HCT116 (cell line): ENCODE measurements at regions not wholly inside any gene's neighbourhood (a gene's known extent, or its start where the extent isn't known, plus 50 kb on each side); places are given as distances from the start of the nearest gene placed in this dataset.

ENCODE experiments used
- ATAC-seq: fragments of 200-7000 bp; cut with Tn5 transposase; 2 replicates; pipeline ENCODE4 v1.9.1; 2020; ENCODE audit warnings: mild to moderate bottlenecking, moderate library complexity
- BruUV-seq: library from RNA; stranded (reverse); fragments of 400-500 nt; replicated peaks from 2 replicates; lab custom pipeline; 2021; lab: Mats Ljungman, UMichigan
- CTCF ChIA-PET: fragments of 300-600 bp; sonication (Branson Sonifier 250); formaldehyde crosslinking; loops from one replicate; lab custom pipeline; 2021; ENCODE audit warnings: antibody characterized with exemption; lab: Charles Lee
- POLR2A ChIA-PET: fragments of 300-600, 350-600 bp; sonication (Branson Sonifier 250); formaldehyde crosslinking; loops from one replicate; lab custom pipeline; 2021; ENCODE audit warnings: antibody characterized with exemption; lab: Charles Lee
- RAD21 ChIA-PET, 2 experiments: fragments of 300-600 bp; sonication (Branson Sonifier 250); formaldehyde crosslinking; loops; one replicate each; lab custom pipeline; 2023; ENCODE audit warnings: low total read pairs in 2 of 2; ENCODE audit not compliant: uncharacterized antibody in 2 of 2, unreplicated experiment in 2 of 2, low non-redundant PET in 1 of 2; lab: Charles Lee
- DNase-seq: peaks from one replicate; pipeline ENCODE4 v3.0.0-alpha.2; 2010; ENCODE audit warnings: low read depth, low spot score
- H2AFZ ChIP-seq: fragments of 200-600 bp; shearing (Covaris generic), sonication (generic); 2 replicates; pipeline ENCODE4 v1.6.1; 2017; ENCODE audit warnings: low read depth, mixed run types, mixed read lengths, antibody characterized with exemption, low read length; ENCODE audit not compliant: poor library complexity, severe bottlenecking
- H3K27ac ChIP-seq: 2 replicates; pipeline ENCODE4 v1.5.1; 2012; ENCODE audit warnings: low read depth, low read length
- H3K27me3 ChIP-seq: fragments of 200-600 bp; sonication (generic); 2 replicates; pipeline ENCODE4 v1.6.1; 2016; ENCODE audit warnings: mixed run types, low read length, mixed read lengths; ENCODE audit not compliant: insufficient read depth
- H3K36me3 ChIP-seq, 2 experiments: fragments of 200-500 bp in 1 of 2; fragments of 200-600 bp in 1 of 2; sonication (Bioruptor generic) in 1 of 2; sonication (generic) in 1 of 2; 2 replicates each; pipeline versions ENCODE4 v1.5.1 to v1.6.1; 2014 to 2016; ENCODE audit warnings: low read length in 2 of 2, inconsistent platforms in 1 of 2, mixed read lengths in 1 of 2, mixed run types in 1 of 2; ENCODE audit not compliant: insufficient read depth in 2 of 2, control insufficient read depth in 1 of 2
- H3K4me1 ChIP-seq, 2 experiments: fragments of 200-600 bp in 1 of 2; sonication (generic) in 1 of 2; 2 replicates each; pipeline versions ENCODE4 v1.5.1 to v1.6.1; 2012 to 2017; ENCODE audit warnings: low read length in 2 of 2, inconsistent platforms in 1 of 2, mild to moderate bottlenecking in 1 of 2, mixed read lengths in 1 of 2, mixed run types in 1 of 2, moderate library complexity in 1 of 2; ENCODE audit not compliant: insufficient read depth in 2 of 2, control insufficient read depth in 1 of 2
- H3K4me2 ChIP-seq: fragments of 200-600 bp; sonication (generic); 2 replicates; pipeline ENCODE4 v1.6.1; 2017; ENCODE audit warnings: mixed run types, low read length, mixed read lengths
- H3K4me3 ChIP-seq, 2 experiments: fragments of 200-600 bp in 1 of 2; sonication (generic) in 1 of 2; replicated peaks in 1 of 2; 2 replicates each; pipeline ENCODE4 v1.5.1; 2011 to 2016; ENCODE audit warnings: low read length in 2 of 2, control low read depth in 1 of 2, low read depth in 1 of 2, mild to moderate bottlenecking in 1 of 2, mixed read lengths in 1 of 2, mixed run types in 1 of 2
- H3K79me2 ChIP-seq: fragments of 200-600 bp; sonication (generic); 2 replicates; pipeline ENCODE4 v1.6.1; 2017; ENCODE audit warnings: mild to moderate bottlenecking, mixed run types, low read length, moderate library complexity, mixed read lengths; ENCODE audit not compliant: insufficient read depth
- H3K9ac ChIP-seq: fragments of 200-600 bp; sonication (generic); 2 replicates; pipeline ENCODE4 v1.6.1; 2016; ENCODE audit warnings: low read length, mixed read lengths
- H3K9me2 ChIP-seq: fragments of 200-600 bp; sonication (generic), shearing (Covaris generic); 2 replicates; pipeline ENCODE4 v1.6.1; 2017; ENCODE audit warnings: mixed run types, mild to moderate bottlenecking, moderate library complexity; ENCODE audit not compliant: insufficient read depth
- H3K9me3 ChIP-seq, 2 experiments: fragments of 200-500 bp in 1 of 2; fragments of 200-600 bp in 1 of 2; sonication (Bioruptor generic) in 1 of 2; sonication (generic) in 1 of 2; 2 replicates each; pipeline ENCODE4 v1.6.1; 2014 to 2017; ENCODE audit warnings: low read length in 2 of 2, mixed read lengths in 2 of 2, inconsistent platforms in 1 of 2, low read depth in 1 of 2, mild to moderate bottlenecking in 1 of 2, mixed run types in 1 of 2, moderate library complexity in 1 of 2; ENCODE audit not compliant: control insufficient read depth in 1 of 2, insufficient read depth in 1 of 2
- H4K20me1 ChIP-seq: fragments of 200-600 bp; sonication (generic), shearing (Covaris generic); 2 replicates; pipeline ENCODE4 v1.6.1; 2017; ENCODE audit warnings: mixed run types, mild to moderate bottlenecking, moderate library complexity; ENCODE audit not compliant: insufficient read depth
- CTCF ChIP-seq, 3 experiments: fragments of 200-600 bp in 1 of 3; sonication (generic) in 1 of 3; IDR thresholded peaks in 2 of 3; conservative IDR thresholded peaks in 1 of 3; 2 replicates each; pipeline ENCODE4 v1.5.1; 2012 to 2017; ENCODE audit warnings: low read depth in 2 of 3, low read length in 2 of 3, antibody characterized with exemption in 1 of 3, borderline replicate concordance in 1 of 3, control low read depth in 1 of 3, mild to moderate bottlenecking in 1 of 3, mixed read lengths in 1 of 3, mixed run types in 1 of 3, moderate library complexity in 1 of 3; ENCODE audit not compliant: insufficient read depth in 1 of 3
- EZH2 ChIP-seq: fragments of 200-600 bp; sonication (generic); IDR thresholded peaks from 2 replicates; pipeline ENCODE4 v1.6.1; 2017; ENCODE audit warnings: antibody characterized with exemption, mixed run types
- REST ChIP-seq: IDR thresholded peaks from 2 replicates; pipeline ENCODE4 v1.6.1; 2012; ENCODE audit warnings: low read depth
- SIN3A ChIP-seq: IDR thresholded peaks from 2 replicates; pipeline ENCODE4 v1.6.1; 2012; ENCODE audit warnings: low read depth
- TCF7L2 ChIP-seq: IDR thresholded peaks from 2 replicates; pipeline ENCODE4 v1.7.0; 2011; ENCODE audit warnings: borderline replicate concordance, inconsistent platforms; ENCODE audit not compliant: insufficient read depth, insufficient read length; ENCODE audit errors: extremely low read depth
- YY1 ChIP-seq: IDR thresholded peaks from 2 replicates; pipeline ENCODE4 v1.6.1; 2011; ENCODE audit warnings: low read length, low read depth, moderate library complexity, mild to moderate bottlenecking; ENCODE audit not compliant: insufficient replicate concordance; ENCODE audit errors: extremely low read depth
- intact Hi-C: fragments of 100-400 bp; cut with micrococcal nuclease; formaldehyde crosslinking; loops from 2 replicates; pipeline ENCODE4 v1.10.0; 2022
- TF ChIP-seq, protein P1 (sequence below): IDR thresholded peaks from 2 replicates; pipeline ENCODE4 v1.6.1; 2012

DNA sequence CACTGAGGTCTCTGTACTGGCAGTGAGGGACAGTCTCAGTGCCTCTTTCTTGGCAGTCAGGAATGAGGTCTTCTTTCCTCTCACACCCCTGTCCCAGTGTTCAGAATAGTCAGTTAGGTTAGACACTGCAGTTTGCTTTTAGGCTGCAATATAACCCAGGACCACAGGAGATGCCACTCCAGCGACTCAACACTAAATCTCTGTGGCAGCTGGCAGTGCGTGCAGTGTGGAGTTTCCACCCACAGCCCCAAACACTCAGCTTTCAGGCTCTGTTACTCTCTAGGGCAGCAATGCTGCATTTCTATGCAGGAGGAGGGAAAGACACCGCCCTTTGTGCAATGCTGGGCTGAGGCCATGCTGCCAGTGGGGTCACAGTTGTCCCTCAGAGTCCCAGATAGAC lies 150.2 kb upstream of the SUCLG2 start:
- no peaks in the 10 kb centered on the region for H3K4me1 ChIP-seq
- no peak overlapping the region for H3K9ac ChIP-seq
- CTCF ChIA-PET, result no interaction called here
- no peak for TF ChIP-seq TCF7L2
- TF ChIP-seq CTCF (IDR thresholded peaks at IDR 0.05 in 2 of 3, conservative IDR thresholded peaks at IDR 0.05 in 1 of 3; ENCODE audit: borderline replicate concordance in 1 of 3, insufficient read depth in 1 of 3, low read depth in 2 of 3, low read length in 2 of 3), result no peak
- TF ChIP-seq YY1, result no peak
- TF ChIP-seq SIN3A, result no peak
- no peak for TF ChIP-seq REST
- TF ChIP-seq, protein P1, sequence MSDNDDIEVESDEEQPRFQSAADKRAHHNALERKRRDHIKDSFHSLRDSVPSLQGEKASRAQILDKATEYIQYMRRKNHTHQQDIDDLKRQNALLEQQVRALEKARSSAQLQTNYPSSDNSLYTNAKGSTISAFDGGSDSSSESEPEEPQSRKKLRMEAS, result no peak
- TF ChIP-seq EZH2, result no peak
- TF ChIP-seq, all 23 proteins: peak for 0
- BruUV-seq, result no TSS peak
- H3K27ac ChIP-seq, result no peak overlapping the region
- ChIA-PET RAD21 (no interaction called here), POLR2A (no interaction called here)
- H3K36me3 ChIP-seq, result no peaks in the 10 kb centered on the region
- no peaks in the 10 kb centered on the region for H4K20me1 ChIP-seq
- H2AFZ ChIP-seq, result no peak overlapping the region
- H3K79me2 ChIP-seq, result no peaks in the 10 kb centered on the region
- H3K9me2 ChIP-seq, result no peaks in the 10 kb centered on the region
- H3K27me3 ChIP-seq, result 0 out of 2 replicates have a peak, but pooled peaks cover 11% of the 10 kb centered on the region
- no peak overlapping the region for H3K4me3 ChIP-seq
- H3K4me2 ChIP-seq, result no peak overlapping the region
- intact Hi-C loops, result no loop called here
- no peak for ATAC-seq
- DNase-seq, result no peak
- no peaks in the 10 kb centered on the region for H3K9me3 ChIP-seq
